H7 (cell line): ENCODE measurements at regions not wholly inside any gene's neighbourhood (a gene's known extent, or its start where the extent isn't known, plus 50 kb on each side); places are given as distances from the start of the nearest gene placed in this dataset.

Source experiments
- DNase-seq: peaks from one replicate; pipeline ENCODE4 v3.0.0; 2012
- H3K27me3 ChIP-seq: 2 replicates; pipeline ENCODE4 v1.6.0; 2011; ENCODE audit warnings: mild to moderate bottlenecking, low read length; ENCODE audit not compliant: control insufficient read depth, insufficient read depth
- H3K36me3 ChIP-seq: replicated peaks from 2 replicates; pipeline ENCODE4 v1.5.1; 2011; ENCODE audit warnings: low read length; ENCODE audit not compliant: control insufficient read depth, insufficient read depth
- H3K4me3 ChIP-seq: 2 replicates; pipeline ENCODE4 v1.5.1; 2011; ENCODE audit warnings: low read depth, mild to moderate bottlenecking, control low read depth, low read length, moderate library complexity; ENCODE audit not compliant: insufficient read depth

- H3K4me3 ChIP-seq: no peak overlapping the region
- DNase-seq: peak; percentile 83
- no peaks in the 10 kb centered on the region for H3K36me3 ChIP-seq
- no peaks in the 10 kb centered on the region for H3K27me3 ChIP-seq
These were observed 85.1 kb upstream of the LANCL2 start for GRCh38 chr7:55280031-55280454.

DNA sequence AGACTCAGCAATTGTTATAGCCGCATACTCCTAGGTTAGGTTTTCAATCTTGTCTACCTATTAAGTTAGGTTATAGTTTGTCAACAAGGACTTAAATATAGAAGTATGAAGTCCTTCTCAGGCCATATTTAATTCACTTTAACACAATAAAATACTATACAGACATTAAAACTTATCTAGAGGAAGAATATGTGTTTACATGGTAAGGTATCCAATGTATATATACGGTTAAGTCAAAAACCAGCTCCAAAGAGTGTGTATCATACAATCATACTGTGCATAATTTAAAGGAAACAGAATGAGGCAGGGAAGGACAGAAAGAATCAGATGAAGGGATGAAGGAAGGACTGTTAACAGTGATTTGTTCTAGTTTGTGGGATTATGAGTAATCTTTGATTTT lies 79.5 kb upstream of the LANCL2 start:
- Histone ChIP-seq H3K4me3 (no peak overlapping the region), H3K36me3 (no peaks in the 10 kb centered on the region), H3K27me3 (no peaks in the 10 kb centered on the region)
- DNase-seq: no peak

GRCh38 chr7:55286666-55287065 lies 78.5 kb upstream of the LANCL2 start:
- no peak overlapping the region for H3K4me3 ChIP-seq
- no peaks in the 10 kb centered on the region for H3K36me3 ChIP-seq
- no peaks in the 10 kb centered on the region for H3K27me3 ChIP-seq
- no peak for DNase-seq

- Histone ChIP-seq H3K4me3 (no peak overlapping the region), H3K27me3 (no peaks in the 10 kb centered on the region), H3K36me3 (no peaks in the 10 kb centered on the region)
- DNase-seq: no peak
These were observed 76.9 kb upstream of the LANCL2 start for GRCh38 chr7:55288070-55288824.

- Histone ChIP-seq H3K36me3 (no peaks in the 10 kb centered on the region), H3K4me3 (no peak overlapping the region), H3K27me3 (no peaks in the 10 kb centered on the region)
- no peak for DNase-seq
These were observed 69.1 kb upstream of the LANCL2 start for GRCh38 chr7:55296070-55296469.

- H3K36me3 ChIP-seq: no peaks in the 10 kb centered on the region
- peak; percentile 38 for DNase-seq
- H3K4me3 ChIP-seq: no peak overlapping the region
- H3K27me3 ChIP-seq: no peaks in the 10 kb centered on the region
These were observed 65.7 kb upstream of the LANCL2 start for GRCh38 chr7:55299273-55299967.

- DNase-seq: no peak
- no peaks in the 10 kb centered on the region for H3K27me3 ChIP-seq
- no peaks in the 10 kb centered on the region for H3K36me3 ChIP-seq
- no peak overlapping the region for H3K4me3 ChIP-seq
These were observed 61.9 kb upstream of the LANCL2 start for GRCh38 chr7:55303220-55303619.

DNA sequence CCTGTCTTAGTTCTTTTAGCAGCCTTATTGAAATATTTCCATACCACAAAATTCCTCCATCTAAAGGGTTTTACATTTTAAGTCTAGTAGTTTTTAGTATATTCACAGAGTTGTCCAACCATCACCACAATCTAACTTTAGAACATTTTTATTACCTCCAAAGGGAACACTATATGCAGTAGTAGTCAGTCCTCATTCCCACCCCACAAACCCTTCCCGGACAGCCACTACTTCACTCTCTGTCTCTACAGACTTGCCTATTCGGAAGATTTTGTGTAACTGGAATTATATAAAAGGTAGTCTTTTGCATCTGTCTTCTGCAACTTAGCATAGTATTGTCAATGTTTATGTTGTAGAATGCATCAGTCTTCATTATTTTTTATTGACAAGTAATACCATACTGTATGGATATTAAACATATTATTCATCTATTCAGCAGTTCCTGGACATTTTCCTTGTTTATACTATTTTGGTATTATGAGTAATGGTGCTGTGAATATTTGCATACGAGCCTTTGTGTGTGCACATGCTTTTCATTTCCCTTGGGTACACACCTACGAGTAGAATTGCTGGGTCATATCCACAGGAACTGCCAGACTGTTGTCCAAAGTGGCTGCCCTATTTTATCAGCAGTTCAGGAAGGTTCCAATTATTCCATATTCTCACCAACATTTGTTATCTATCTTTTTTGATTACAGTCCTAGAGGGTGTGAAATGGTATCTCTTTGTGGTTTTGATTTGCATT lies 60.9 kb upstream of the LANCL2 start:
- no peak for DNase-seq
- Histone ChIP-seq H3K27me3 (no peaks in the 10 kb centered on the region), H3K4me3 (no peak overlapping the region), H3K36me3 (no peaks in the 10 kb centered on the region)

GRCh38 chr7:55305135-55305534 lies 60.0 kb upstream of the LANCL2 start:
- H3K4me3 ChIP-seq: no peak overlapping the region
- DNase-seq: no peak
- no peaks in the 10 kb centered on the region for H3K36me3 ChIP-seq

GRCh38 chr7:55306331-55306730 lies 58.8 kb upstream of the LANCL2 start:
- Histone ChIP-seq H3K27me3 (no peaks in the 10 kb centered on the region), H3K4me3 (no peak overlapping the region), H3K36me3 (no peaks in the 10 kb centered on the region)
- DNase-seq: no peak

More at GRCh38 chr7:55305135-55305534, 60.0 kb upstream of the LANCL2 start:
- no peaks in the 10 kb centered on the region for H3K27me3 ChIP-seq

- peak; percentile 62 for DNase-seq
- no peaks in the 10 kb centered on the region for H3K27me3 ChIP-seq
- no peaks in the 10 kb centered on the region for H3K36me3 ChIP-seq
- no peak overlapping the region for H3K4me3 ChIP-seq
These were observed 57.8 kb upstream of the LANCL2 start for GRCh38 chr7:55307123-55307916.

- no peak for DNase-seq
- Histone ChIP-seq H3K36me3 (no peaks in the 10 kb centered on the region), H3K27me3 (no peaks in the 10 kb centered on the region), H3K4me3 (no peak overlapping the region)
These were observed 56.8 kb upstream of the LANCL2 start for GRCh38 chr7:55308186-55308929.

DNA sequence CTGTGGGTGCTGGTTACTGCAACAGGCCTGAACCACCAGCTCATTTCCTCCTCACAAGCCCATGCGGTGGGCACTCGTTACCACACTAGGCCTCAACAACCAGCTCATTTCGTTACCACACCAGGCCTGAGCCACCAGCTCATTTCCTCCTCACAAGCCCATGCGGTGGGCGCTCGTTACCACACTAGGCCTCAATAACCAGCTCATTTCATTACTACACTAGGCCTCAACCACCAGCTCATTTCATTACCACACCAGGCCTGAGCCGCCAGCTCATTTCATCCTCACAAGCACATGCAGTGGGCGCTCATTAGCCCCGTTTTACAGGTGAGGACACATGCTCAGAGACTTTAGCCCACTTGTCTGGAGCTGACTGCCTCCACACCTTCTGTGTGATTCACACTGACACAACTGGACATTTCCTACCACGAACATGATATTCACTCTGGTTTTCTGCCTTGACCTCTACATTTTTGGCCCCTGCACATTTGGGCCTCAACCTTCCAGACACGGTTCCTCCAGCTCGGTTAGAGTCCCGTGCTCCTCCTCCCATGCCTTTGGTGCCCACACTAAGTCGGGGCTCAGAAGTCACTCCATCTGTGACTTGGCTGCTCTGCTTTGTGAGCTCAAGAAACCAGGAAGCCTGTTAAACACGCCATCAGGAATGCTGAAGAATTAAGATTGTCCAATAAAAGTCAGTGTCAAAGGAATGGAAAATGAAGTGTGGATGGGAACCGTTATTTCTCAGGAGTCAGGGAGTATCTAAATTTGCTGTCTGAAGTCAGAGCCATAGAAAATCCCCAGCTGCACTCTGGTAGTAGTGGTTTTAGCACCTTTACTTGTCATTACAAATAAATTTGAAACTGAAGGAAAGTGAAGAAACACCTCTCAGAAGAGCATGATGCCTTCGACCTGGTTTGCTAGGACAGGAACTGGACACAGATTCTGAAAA lies 55.8 kb upstream of the LANCL2 start:
- H3K4me3 ChIP-seq: no peak overlapping the region
- no peak for DNase-seq
- no peaks in the 10 kb centered on the region for H3K27me3 ChIP-seq
- no peaks in the 10 kb centered on the region for H3K36me3 ChIP-seq
